Heart left ventricle (tissue), 13 donors: ENCODE measurements at regions not wholly inside any gene's neighbourhood (a gene's known extent, or its start where the extent isn't known, plus 50 kb on each side); places are given as distances from the start of the nearest gene placed in this dataset.

Experiments
- POLR2A ChIP-seq, 2 donors: fragments of 450-650 bp; IDR thresholded peaks; one replicate each; pipeline ENCODE4 v1.6.1; 2017; ENCODE audit warnings: antibody characterized with exemption in 2 of 2, mild to moderate bottlenecking in 2 of 2, moderate library complexity in 2 of 2
- TF ChIP-seq, protein P1 (sequence below), 12 donors: fragments of 200-600 bp; sonication (generic) in 4 of 12; IDR thresholded peaks; one replicate each; pipeline versions ENCODE4 v1.5.0 to v1.8.0; 2018 to 2022; ENCODE audit warnings: antibody characterized with exemption in 12 of 12, mild to moderate bottlenecking in 5 of 12
- donor health status: ischemic (EF 13 %, LVEDD 7.1; RV severe dilation, severe dysfunction).
- donor health status: DM: no; HTN: yes; CAD: no.
- donor health status: DM: no; HTN: no; CAD: no.
- donor health status: ischemic (EF 25% LVEDD 6.9; RV normal size, moderate dysfunction).
- donor health status: ischemic (EF 25% LVEDD 5.7; RV mildly dilated, moderate dysfunction).
- donor health status: ischemic (EF 35%, LVEDD 5.7; RV mildly dilated, moderate dysfunction).
- donor health status: nonischemic (EF 11% LVEDD 7.7; RV severe dilation, severe dysfunction).
- donor health status: DM: yes; HTN: yes; CAD: no.
- donor health status: PGD.
- donor health status: ischemic (EF 29% LVEDD 5.4; RV normal size, mild dysfunction).
- donor health status: nonischemic (EF 23%, LVEDD 6.1; RV moderate dilation, normal function).

DNA sequence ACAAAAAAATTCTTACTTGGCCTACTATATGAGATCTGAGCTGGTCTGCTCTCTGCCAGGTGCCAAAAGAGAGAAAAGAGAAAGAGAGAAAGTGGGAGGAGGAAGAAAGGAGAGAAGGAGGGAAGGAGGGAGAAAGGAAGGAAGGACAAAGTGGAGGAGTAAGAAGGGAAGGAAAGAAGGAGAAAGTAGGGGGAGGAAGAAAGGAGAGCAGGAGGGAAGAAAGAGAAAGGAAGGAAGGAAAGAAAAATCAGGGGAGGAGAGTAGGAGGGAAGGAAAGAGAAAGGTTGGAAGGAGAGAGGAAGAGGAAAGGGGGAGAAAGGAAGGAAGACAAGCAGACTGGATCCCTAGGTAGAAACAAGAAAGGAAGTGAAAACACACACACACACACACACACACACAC, 96.8 kb downstream of the RPS29 start:
- TF ChIP-seq POLR2A (IDR thresholded peaks at IDR 0.05), result no peak
- TF ChIP-seq, protein P1, sequence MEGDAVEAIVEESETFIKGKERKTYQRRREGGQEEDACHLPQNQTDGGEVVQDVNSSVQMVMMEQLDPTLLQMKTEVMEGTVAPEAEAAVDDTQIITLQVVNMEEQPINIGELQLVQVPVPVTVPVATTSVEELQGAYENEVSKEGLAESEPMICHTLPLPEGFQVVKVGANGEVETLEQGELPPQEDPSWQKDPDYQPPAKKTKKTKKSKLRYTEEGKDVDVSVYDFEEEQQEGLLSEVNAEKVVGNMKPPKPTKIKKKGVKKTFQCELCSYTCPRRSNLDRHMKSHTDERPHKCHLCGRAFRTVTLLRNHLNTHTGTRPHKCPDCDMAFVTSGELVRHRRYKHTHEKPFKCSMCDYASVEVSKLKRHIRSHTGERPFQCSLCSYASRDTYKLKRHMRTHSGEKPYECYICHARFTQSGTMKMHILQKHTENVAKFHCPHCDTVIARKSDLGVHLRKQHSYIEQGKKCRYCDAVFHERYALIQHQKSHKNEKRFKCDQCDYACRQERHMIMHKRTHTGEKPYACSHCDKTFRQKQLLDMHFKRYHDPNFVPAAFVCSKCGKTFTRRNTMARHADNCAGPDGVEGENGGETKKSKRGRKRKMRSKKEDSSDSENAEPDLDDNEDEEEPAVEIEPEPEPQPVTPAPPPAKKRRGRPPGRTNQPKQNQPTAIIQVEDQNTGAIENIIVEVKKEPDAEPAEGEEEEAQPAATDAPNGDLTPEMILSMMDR (IDR thresholded peaks at IDR 0.05), result no peak
